Smooth muscle cell (in vitro differentiated cells): ENCODE measurements at regions not wholly inside any gene's neighbourhood (a gene's known extent, or its start where the extent isn't known, plus 50 kb on each side); places are given as distances from the start of the nearest gene placed in this dataset.

ENCODE experiments used
- DNase-seq: peaks from one replicate; lab custom pipeline; 2025; ENCODE audit not compliant: unreplicated experiment; lab: John Stamatoyannopoulos, UW
- H2AFZ ChIP-seq: fragments of 200-600 bp; sonication (generic); 2 replicates; pipeline ENCODE4 v1.6.0; 2016; ENCODE audit warnings: antibody characterized with exemption, low read depth, mild to moderate bottlenecking
- H3F3A ChIP-seq: fragments of 200-600 bp; sonication (generic); 2 replicates; pipeline ENCODE4 v1.6.0; 2017; ENCODE audit warnings: antibody characterized with exemption, low read depth
- H3K27ac ChIP-seq: fragments of 200-600 bp; sonication (generic); 2 replicates; pipeline ENCODE4 v1.5.1; 2016; ENCODE audit warnings: low read depth, mild to moderate bottlenecking
- H3K27me3 ChIP-seq: fragments of 200-600 bp; sonication (generic); 2 replicates; pipeline ENCODE4 v1.6.1; 2016; ENCODE audit warnings: low read depth, mild to moderate bottlenecking
- H3K36me3 ChIP-seq: fragments of 200-600 bp; sonication (generic); 2 replicates; pipeline ENCODE4 v1.5.1; 2016; ENCODE audit warnings: low read depth
- H3K4me1 ChIP-seq: fragments of 200-600 bp; sonication (generic); 2 replicates; pipeline ENCODE4 v1.5.1; 2016; ENCODE audit warnings: low read depth
- H3K4me2 ChIP-seq: fragments of 200-600 bp; sonication (generic); 2 replicates; pipeline ENCODE4 v1.6.0; 2016; ENCODE audit warnings: mild to moderate bottlenecking
- H3K4me3 ChIP-seq: fragments of 200-600 bp; sonication (generic); 2 replicates; pipeline ENCODE4 v1.5.1; 2016; ENCODE audit warnings: mild to moderate bottlenecking
- H3K79me2 ChIP-seq: fragments of 200-600 bp; sonication (generic); 2 replicates; pipeline ENCODE4 v1.6.0; 2016; ENCODE audit warnings: low read depth, mild to moderate bottlenecking
- H3K9ac ChIP-seq: fragments of 200-600 bp; sonication (generic); 2 replicates; pipeline ENCODE4 v1.6.0; 2016; ENCODE audit warnings: low read depth
- H3K9me3 ChIP-seq: fragments of 200-600 bp; sonication (generic); replicated peaks from 2 replicates; pipeline ENCODE4 v1.5.1; 2016; ENCODE audit warnings: low read depth
- H4K20me1 ChIP-seq: fragments of 200-600 bp; sonication (generic); 2 replicates; pipeline ENCODE4 v1.6.0; 2016; ENCODE audit warnings: low read depth
- CTCF ChIP-seq: fragments of 200-600 bp; sonication (generic); IDR thresholded peaks from 2 replicates; pipeline ENCODE4 v1.5.1; 2017; ENCODE audit warnings: borderline replicate concordance, mild to moderate bottlenecking, antibody characterized with exemption; ENCODE audit not compliant: insufficient read depth, poor library complexity, severe bottlenecking
- WGBS: methylation state at CpG from one replicate; pipeline ENCODE4 v1.1.7; 2016; ENCODE audit warnings: low lambda C conversion rate; 5-methylcytosine and 5-hydroxymethylcytosine counted together

- Histone ChIP-seq H3K4me1 (no peaks in the 10 kb centered on the region), H3K4me2 (no peak overlapping the region), H3K79me2 (no peaks in the 10 kb centered on the region), H3K9ac (no peak overlapping the region), H4K20me1 (no peaks in the 10 kb centered on the region), H3F3A (no peaks in the 10 kb centered on the region), H3K4me3 (no peak overlapping the region), H2AFZ (no peak overlapping the region), H3K36me3 (no peaks in the 10 kb centered on the region), H3K9me3 (no peaks in the 10 kb centered on the region), H3K27me3 (no peaks in the 10 kb centered on the region), H3K27ac (no peak overlapping the region)
- TF ChIP-seq CTCF = no peak
- DNase-seq = no peak
- WGBS = 88% methylated on average over 4 of the region's 4 CpGs
Measured at GRCh38 chr2:117674172-117674571, 140.3 kb upstream of the DDX18 start.

DNA sequence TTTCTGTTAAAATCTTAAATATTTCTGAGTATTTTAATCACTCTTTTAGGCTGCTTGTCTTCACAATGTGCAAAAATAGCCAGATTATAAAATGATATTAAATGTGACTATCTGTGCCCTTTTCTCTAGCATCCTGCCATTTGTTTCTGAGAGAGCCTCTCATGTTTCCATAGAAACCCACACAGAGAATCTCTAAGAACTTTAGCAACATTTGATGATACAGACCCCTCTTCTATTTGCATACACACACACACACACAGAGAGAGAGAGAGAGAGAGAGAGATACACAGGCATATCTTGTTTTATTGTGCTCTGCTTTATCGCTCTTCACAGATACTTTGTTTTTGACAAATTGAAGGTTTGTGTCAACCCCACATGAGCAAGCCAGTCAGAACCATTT, 134.5 kb upstream of the DDX18 start:
- H4K20me1 ChIP-seq = no peaks in the 10 kb centered on the region
- no peak overlapping the region for H2AFZ ChIP-seq
- no peak overlapping the region for H3K4me2 ChIP-seq
- DNase-seq = no peak
- TF ChIP-seq CTCF = no peak
- H3K9me3 ChIP-seq = no peaks in the 10 kb centered on the region
- H3K4me3 ChIP-seq = no peak overlapping the region
- H3K9ac ChIP-seq = no peak overlapping the region
- H3K27ac ChIP-seq = no peak overlapping the region
- H3F3A ChIP-seq = no peaks in the 10 kb centered on the region
- no peaks in the 10 kb centered on the region for H3K4me1 ChIP-seq
- no peaks in the 10 kb centered on the region for H3K79me2 ChIP-seq
- H3K36me3 ChIP-seq = no peaks in the 10 kb centered on the region
- no peaks in the 10 kb centered on the region for H3K27me3 ChIP-seq
- 75% methylated on average over 1 of the region's 1 CpG for WGBS

- Histone ChIP-seq H3F3A (no peaks in the 10 kb centered on the region), H3K27ac (no peak overlapping the region), H3K79me2 (no peaks in the 10 kb centered on the region), H3K4me3 (no peak overlapping the region), H4K20me1 (no peaks in the 10 kb centered on the region), H3K9me3 (no peaks in the 10 kb centered on the region), H2AFZ (no peak overlapping the region), H3K36me3 (no peaks in the 10 kb centered on the region), H3K9ac (no peak overlapping the region), H3K4me1 (no peaks in the 10 kb centered on the region), H3K4me2 (no peak overlapping the region), H3K27me3 (no peaks in the 10 kb centered on the region)
- no peak for DNase-seq
- 94% methylated on average over 2 of the region's 2 CpGs for WGBS
- no peak for TF ChIP-seq CTCF
Measured at GRCh38 chr2:117684919-117685318, 129.6 kb upstream of the DDX18 start.

GRCh38 chr2:117686699-117687098, 127.8 kb upstream of the DDX18 start:
- no peaks in the 10 kb centered on the region for H3K27me3 ChIP-seq
- H3K27ac ChIP-seq = no peak overlapping the region
- no peak for TF ChIP-seq CTCF
- no peak overlapping the region for H3K9ac ChIP-seq
- H4K20me1 ChIP-seq = no peaks in the 10 kb centered on the region
- no peaks in the 10 kb centered on the region for H3K36me3 ChIP-seq
- no peak for DNase-seq
- no peak overlapping the region for H2AFZ ChIP-seq
- H3F3A ChIP-seq = no peaks in the 10 kb centered on the region
- H3K4me3 ChIP-seq = no peak overlapping the region
- WGBS = 67% methylated on average over 1 of the region's 1 CpG
- H3K79me2 ChIP-seq = no peaks in the 10 kb centered on the region
- no peaks in the 10 kb centered on the region for H3K9me3 ChIP-seq
- no peak overlapping the region for H3K4me2 ChIP-seq
- no peaks in the 10 kb centered on the region for H3K4me1 ChIP-seq
